Suprapubic skin (tissue), 3 donors: ENCODE measurements at regions not wholly inside any gene's neighbourhood (a gene's known extent, or its start where the extent isn't known, plus 50 kb on each side); places are given as distances from the start of the nearest gene placed in this dataset.

Experiments
- POLR2AphosphoS5 ChIP-seq, 3 donors: sonication (generic); formaldehyde crosslinking; IDR thresholded peaks; one replicate each; pipeline ENCODE4 v1.6.1; 2017; ENCODE audit warnings: antibody characterized with exemption in 3 of 3
- TF ChIP-seq, protein P1 (sequence below), 2 donors: fragments of 200-600 bp in 1 of 2; fragments of 450-650 bp in 1 of 2; sonication (generic) in 1 of 2; IDR thresholded peaks; one replicate each; pipeline ENCODE4 v1.5.1; 2016 to 2019; ENCODE audit warnings: antibody characterized with exemption in 2 of 2, mild to moderate bottlenecking in 1 of 2, moderate library complexity in 1 of 2

DNA sequence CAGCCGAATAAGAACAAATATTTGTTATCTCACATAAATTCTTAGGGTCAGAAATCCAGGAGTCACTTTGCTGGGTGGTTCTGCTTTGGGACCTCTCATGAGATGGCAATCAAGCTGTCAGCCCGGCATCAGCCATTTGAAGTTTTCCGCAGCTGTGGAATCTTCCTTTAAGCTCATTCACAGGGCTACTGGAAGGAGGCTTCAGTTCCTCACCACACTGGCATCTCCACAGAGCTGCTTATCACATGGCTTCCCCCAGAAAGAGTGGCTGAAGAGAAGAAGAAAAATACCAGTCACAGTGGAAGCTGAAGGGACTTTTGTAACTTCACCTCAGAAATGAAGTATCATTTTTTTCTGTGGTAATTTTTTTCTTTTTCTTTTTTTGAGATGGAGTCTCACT, 267.7 kb downstream of the CHL1 start:
- TF ChIP-seq, protein P1, sequence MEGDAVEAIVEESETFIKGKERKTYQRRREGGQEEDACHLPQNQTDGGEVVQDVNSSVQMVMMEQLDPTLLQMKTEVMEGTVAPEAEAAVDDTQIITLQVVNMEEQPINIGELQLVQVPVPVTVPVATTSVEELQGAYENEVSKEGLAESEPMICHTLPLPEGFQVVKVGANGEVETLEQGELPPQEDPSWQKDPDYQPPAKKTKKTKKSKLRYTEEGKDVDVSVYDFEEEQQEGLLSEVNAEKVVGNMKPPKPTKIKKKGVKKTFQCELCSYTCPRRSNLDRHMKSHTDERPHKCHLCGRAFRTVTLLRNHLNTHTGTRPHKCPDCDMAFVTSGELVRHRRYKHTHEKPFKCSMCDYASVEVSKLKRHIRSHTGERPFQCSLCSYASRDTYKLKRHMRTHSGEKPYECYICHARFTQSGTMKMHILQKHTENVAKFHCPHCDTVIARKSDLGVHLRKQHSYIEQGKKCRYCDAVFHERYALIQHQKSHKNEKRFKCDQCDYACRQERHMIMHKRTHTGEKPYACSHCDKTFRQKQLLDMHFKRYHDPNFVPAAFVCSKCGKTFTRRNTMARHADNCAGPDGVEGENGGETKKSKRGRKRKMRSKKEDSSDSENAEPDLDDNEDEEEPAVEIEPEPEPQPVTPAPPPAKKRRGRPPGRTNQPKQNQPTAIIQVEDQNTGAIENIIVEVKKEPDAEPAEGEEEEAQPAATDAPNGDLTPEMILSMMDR (IDR thresholded peaks at IDR 0.05): no peak
- TF ChIP-seq POLR2AphosphoS5 (IDR thresholded peaks at IDR 0.05): no peak
